ENCODE measurements at regions not wholly inside any gene's neighbourhood (a gene's known extent, or its start where the extent isn't known, plus 50 kb on each side); places are given as distances from the start of the nearest gene placed in this dataset.

DNA sequence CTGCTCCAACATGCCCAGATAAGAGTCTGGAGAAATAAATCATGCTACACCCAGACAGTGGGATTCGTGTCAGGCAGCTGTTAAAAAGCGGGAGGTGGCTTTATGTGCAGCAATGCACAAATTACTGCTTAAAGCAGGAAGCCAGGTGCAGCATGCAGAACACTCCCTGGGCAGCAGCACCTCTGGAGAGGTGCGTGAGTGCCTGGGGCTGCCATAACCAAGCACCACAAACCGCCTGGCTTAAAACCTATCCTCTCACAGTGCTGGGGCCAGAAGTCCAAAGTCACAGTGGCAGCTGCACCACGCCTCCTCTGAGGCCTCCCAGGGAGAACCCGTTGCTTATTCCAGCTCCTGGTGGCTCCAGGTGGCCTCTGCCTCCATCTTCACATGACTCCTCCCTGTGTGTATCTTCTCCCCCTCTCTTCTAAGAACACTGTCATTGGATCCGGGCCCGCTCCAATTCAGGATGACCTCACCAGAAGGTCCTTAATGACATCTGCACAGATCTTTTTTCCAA lies 115.6 kb downstream of the SIK1 start:
- Mint-ChIP-seq H3K9me3 (no peaks in the 10 kb centered on the region), H3K27ac (no peak overlapping the region), H3K4me3 (no peak overlapping the region), H3K4me1 (ENCODE audit: low read depth) (no peaks in the 10 kb centered on the region), H3K27me3 (ENCODE audit: low read depth) (peaks cover 3% of the 10 kb centered on the region), H3K36me3 (ENCODE audit: low read depth) (no peaks in the 10 kb centered on the region)
- no peak for DNase-seq (ENCODE audit: low spot score)

GRCh38 chr21:43308815-43309283 lies 118.1 kb downstream of the SIK1 start:
- H3K36me3 Mint-ChIP-seq (ENCODE audit: low read depth): no peaks in the 10 kb centered on the region
- H3K9me3 Mint-ChIP-seq: no peaks in the 10 kb centered on the region
- H3K27me3 Mint-ChIP-seq (ENCODE audit: low read depth): no peaks in the 10 kb centered on the region
- no peak for DNase-seq (ENCODE audit: low spot score)
- no peak overlapping the region for H3K4me3 Mint-ChIP-seq
- no peak overlapping the region for H3K27ac Mint-ChIP-seq
- no peaks in the 10 kb centered on the region for H3K4me1 Mint-ChIP-seq (ENCODE audit: low read depth)

DNA sequence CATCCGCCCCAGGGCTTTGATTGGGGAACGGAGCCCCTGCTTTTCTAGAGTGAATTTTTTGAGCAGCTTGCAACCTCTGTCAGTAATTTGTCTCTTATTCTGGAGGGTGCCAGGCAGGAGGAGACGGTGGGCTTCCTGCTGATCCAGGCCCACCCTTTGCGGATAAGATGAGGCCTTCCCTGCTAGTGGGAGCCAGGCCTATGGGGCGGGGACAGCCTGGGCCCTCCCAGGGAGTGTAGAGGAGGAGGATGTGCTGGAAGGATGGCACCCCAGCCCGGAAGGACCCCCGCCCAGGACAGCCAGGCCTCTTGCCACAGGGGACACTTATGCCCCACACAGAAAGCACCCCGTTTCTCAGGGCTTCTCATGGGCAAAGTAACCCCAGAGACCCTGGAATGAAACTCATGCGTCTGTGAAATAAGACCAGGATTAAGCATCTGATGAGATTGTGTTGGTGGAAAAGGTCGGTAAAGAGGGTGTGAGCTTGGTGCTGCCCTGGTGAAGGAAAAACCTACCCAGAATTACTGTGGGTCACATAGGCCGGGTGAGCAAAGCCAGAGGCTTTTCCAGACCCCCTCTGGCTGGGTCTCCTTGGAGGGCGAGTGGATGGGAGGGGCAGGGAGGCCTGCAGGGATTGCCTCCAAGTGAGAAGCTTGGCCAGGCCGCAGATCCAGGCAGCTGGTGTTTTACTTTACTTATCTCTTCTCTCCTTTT lies 118.7 kb downstream of the SIK1 start:
- H3K4me3 Mint-ChIP-seq: no peak overlapping the region
- H3K4me1 Mint-ChIP-seq (ENCODE audit: low read depth): no peaks in the 10 kb centered on the region
- H3K27me3 Mint-ChIP-seq (ENCODE audit: low read depth): no peaks in the 10 kb centered on the region
- no peaks in the 10 kb centered on the region for H3K36me3 Mint-ChIP-seq (ENCODE audit: low read depth)
- no peaks in the 10 kb centered on the region for H3K9me3 Mint-ChIP-seq
- H3K27ac Mint-ChIP-seq: no peak overlapping the region
- no peak for DNase-seq (ENCODE audit: low spot score)

GRCh38 chr21:43307677-43308070 lies 119.3 kb downstream of the SIK1 start:
- no peaks in the 10 kb centered on the region for H3K27me3 Mint-ChIP-seq (ENCODE audit: low read depth)
- DNase-seq (ENCODE audit: low spot score): no peak
- H3K9me3 Mint-ChIP-seq: no peaks in the 10 kb centered on the region
- no peaks in the 10 kb centered on the region for H3K36me3 Mint-ChIP-seq (ENCODE audit: low read depth)
- H3K27ac Mint-ChIP-seq: no peak overlapping the region
- H3K4me1 Mint-ChIP-seq (ENCODE audit: low read depth): no peaks in the 10 kb centered on the region
- H3K4me3 Mint-ChIP-seq: no peak overlapping the region

DNA sequence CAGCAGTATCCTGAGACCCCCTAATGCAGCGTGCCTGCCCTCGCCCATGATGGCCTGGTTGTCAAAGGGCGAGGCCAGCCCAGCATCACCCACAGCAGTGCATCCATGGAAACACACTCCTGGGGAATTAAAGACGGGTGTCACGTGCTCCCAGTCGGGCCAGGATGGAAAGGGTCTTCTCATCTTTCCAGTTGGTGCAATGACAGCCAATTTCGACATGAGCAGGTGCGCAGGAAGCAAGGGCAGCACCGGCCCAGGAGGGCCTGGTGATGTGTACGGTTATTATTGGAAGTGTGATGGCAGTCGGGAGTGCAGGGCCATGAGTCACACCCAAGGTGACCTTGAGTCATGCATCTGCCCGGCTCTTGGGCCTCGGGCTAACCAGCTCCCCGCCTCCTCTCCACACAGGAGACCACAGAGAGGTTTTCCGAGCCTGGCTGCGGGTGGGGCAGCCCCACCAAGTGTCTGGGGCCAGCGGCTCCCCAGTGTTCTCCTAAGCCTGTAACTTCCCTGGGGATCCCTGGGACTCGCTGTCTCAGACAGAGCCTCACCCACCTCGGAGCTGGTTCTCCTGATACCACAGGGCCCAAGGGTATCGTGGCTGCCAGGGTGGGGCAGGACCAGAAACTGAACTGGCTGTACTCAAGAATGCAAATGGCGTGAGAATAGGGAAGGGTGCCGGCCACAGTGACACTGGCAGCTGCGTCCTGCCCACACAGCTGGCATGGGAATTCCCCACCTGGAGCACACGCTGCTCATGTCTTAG lies 119.8 kb downstream of the SIK1 start:
- no peaks in the 10 kb centered on the region for H3K36me3 Mint-ChIP-seq (ENCODE audit: low read depth)
- no peaks in the 10 kb centered on the region for H3K4me1 Mint-ChIP-seq (ENCODE audit: low read depth)
- DNase-seq (ENCODE audit: low spot score): no peak
- no peak overlapping the region for H3K4me3 Mint-ChIP-seq
- H3K27ac Mint-ChIP-seq: no peak overlapping the region
- no peaks in the 10 kb centered on the region for H3K27me3 Mint-ChIP-seq (ENCODE audit: low read depth)
- H3K9me3 Mint-ChIP-seq: no peaks in the 10 kb centered on the region

- H3K9me3 Mint-ChIP-seq: no peaks in the 10 kb centered on the region
Measured at GRCh38 chr21:43306391-43306790, 120.5 kb downstream of the SIK1 start.

DNA sequence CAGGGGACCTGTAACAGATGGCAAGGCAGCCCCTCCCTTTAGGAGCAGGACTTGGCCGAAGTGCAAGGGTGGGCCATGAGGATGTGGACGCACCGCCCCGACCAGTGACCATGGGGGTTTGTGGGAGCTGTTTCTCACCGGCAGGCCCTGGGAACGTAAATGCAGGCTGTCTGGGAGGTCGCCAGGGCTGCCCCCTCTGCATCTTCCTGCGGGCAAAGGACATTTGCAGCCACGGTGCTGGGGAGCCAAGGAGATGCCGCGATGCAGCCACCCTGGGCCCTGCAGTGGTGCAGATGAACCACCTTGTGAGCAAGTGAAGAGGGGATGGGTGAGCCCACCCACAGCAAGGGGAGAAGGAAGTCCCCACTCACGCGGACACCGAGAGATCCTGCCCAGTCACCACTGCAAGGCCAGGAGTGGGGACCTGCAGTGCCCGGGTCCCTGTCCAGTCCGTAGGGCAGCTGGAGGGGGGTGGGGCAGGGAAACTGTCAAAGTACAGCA lies 121.1 kb downstream of the SIK1 start:
- Mint-ChIP-seq H3K27me3 (ENCODE audit: low read depth) (no peaks in the 10 kb centered on the region), H3K4me3 (no peak overlapping the region), H3K27ac (no peak overlapping the region), H3K9me3 (no peaks in the 10 kb centered on the region), H3K36me3 (ENCODE audit: low read depth) (no peaks in the 10 kb centered on the region), H3K4me1 (ENCODE audit: low read depth) (no peaks in the 10 kb centered on the region)
- DNase-seq (ENCODE audit: low spot score): no peak

More at GRCh38 chr21:43306391-43306790, 120.5 kb downstream of the SIK1 start:
- DNase-seq (ENCODE audit: low spot score): no peak
- H3K4me3 Mint-ChIP-seq: no peak overlapping the region
- H3K36me3 Mint-ChIP-seq (ENCODE audit: low read depth): no peaks in the 10 kb centered on the region
- no peaks in the 10 kb centered on the region for H3K4me1 Mint-ChIP-seq (ENCODE audit: low read depth)
- H3K27me3 Mint-ChIP-seq (ENCODE audit: low read depth): no peaks in the 10 kb centered on the region
- H3K27ac Mint-ChIP-seq: no peak overlapping the region

DNA sequence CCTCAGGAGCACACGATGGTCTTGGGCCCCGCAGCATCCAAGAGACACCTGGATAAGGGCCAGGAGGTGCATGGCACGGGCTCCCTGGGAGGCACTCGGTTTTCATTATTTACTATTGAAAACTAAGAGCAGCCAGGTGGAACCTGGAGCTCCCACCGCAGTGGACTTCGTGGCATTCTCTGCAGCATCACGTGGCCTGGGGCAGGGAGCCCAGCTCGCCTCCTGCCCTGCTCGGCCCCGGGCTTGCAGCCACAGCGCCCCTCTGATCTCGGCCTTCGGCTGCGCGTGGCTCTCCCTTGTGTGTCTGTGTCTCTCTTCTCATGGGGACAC lies 121.6 kb downstream of the SIK1 start:
- Mint-ChIP-seq H3K27ac (no peak overlapping the region), H3K4me3 (no peak overlapping the region), H3K4me1 (ENCODE audit: low read depth) (no peaks in the 10 kb centered on the region), H3K9me3 (no peaks in the 10 kb centered on the region), H3K36me3 (ENCODE audit: low read depth) (no peaks in the 10 kb centered on the region), H3K27me3 (ENCODE audit: low read depth) (no peaks in the 10 kb centered on the region)
- DNase-seq (ENCODE audit: low spot score): no peak

GRCh38 chr21:43304621-43305335 lies 122.2 kb downstream of the SIK1 start:
- H3K4me1 Mint-ChIP-seq (ENCODE audit: low read depth): no peaks in the 10 kb centered on the region
- no peak overlapping the region for H3K27ac Mint-ChIP-seq
- DNase-seq (ENCODE audit: low spot score): no peak
- no peaks in the 10 kb centered on the region for H3K27me3 Mint-ChIP-seq (ENCODE audit: low read depth)
- no peak overlapping the region for H3K4me3 Mint-ChIP-seq
- H3K36me3 Mint-ChIP-seq (ENCODE audit: low read depth): no peaks in the 10 kb centered on the region
- no peaks in the 10 kb centered on the region for H3K9me3 Mint-ChIP-seq

- Mint-ChIP-seq H3K36me3 (ENCODE audit: low read depth) (no peaks in the 10 kb centered on the region), H3K4me1 (ENCODE audit: low read depth) (no peaks in the 10 kb centered on the region), H3K9me3 (no peaks in the 10 kb centered on the region), H3K4me3 (no peak overlapping the region), H3K27me3 (ENCODE audit: low read depth) (no peaks in the 10 kb centered on the region), H3K27ac (no peak overlapping the region)
- no peak for DNase-seq (ENCODE audit: low spot score)
Measured at GRCh38 chr21:43304206-43304605, 122.7 kb downstream of the SIK1 start.

DNA sequence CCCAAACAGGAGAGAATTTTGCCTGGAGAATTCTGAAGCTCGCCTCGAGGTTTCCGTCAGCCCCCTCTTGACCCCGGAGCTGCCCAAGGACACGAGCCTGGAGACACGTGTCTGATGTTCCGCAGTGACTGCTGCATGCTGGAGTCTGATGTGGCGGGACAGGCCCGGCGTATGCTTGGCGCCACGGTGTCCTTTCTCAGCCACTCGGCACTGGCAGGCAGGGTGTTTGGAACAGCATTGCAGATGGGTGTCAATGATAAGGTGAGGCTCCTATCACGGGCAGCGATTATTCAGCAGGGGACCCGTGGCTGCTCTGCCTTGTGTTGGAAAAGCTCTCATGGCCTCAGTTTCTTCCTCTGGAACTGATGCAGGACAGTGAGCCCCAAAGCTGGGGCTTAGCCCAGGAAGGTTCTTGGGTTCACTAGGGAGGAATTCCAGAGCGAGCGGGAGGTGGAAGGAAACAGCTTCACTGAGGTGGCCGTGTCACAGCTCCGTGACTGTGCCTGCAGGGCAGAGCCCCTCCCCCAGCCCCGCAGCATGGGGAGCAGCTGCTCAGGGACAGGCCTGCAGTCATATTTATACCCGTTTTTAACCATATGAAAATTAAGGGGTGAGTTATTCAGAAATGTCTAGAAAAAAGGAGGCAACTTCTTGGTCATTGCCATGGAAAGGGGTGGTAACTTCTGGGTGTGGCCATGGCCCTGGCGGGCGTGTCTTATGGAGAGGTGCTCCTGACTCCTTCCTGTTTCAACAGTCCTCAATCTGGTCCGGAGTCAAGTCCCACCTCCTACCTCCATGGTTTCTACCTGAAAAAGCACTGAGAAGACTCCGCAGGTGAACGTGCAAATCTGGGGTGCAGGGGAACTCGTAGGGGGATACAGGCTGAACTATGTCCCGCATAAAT lies 123.4 kb downstream of the SIK1 start:
- Mint-ChIP-seq H3K36me3 (ENCODE audit: low read depth) (no peaks in the 10 kb centered on the region), H3K9me3 (no peaks in the 10 kb centered on the region), H3K4me1 (ENCODE audit: low read depth) (no peaks in the 10 kb centered on the region), H3K4me3 (no peak overlapping the region), H3K27me3 (ENCODE audit: low read depth) (no peaks in the 10 kb centered on the region), H3K27ac (no peak overlapping the region)
- no peak for DNase-seq (ENCODE audit: low spot score)

- no peak for DNase-seq (ENCODE audit: low spot score)
- H3K27ac Mint-ChIP-seq: no peak overlapping the region
- no peak overlapping the region for H3K4me3 Mint-ChIP-seq
- H3K9me3 Mint-ChIP-seq: no peaks in the 10 kb centered on the region
- H3K36me3 Mint-ChIP-seq (ENCODE audit: low read depth): no peaks in the 10 kb centered on the region
- no peaks in the 10 kb centered on the region for H3K4me1 Mint-ChIP-seq (ENCODE audit: low read depth)
- no peaks in the 10 kb centered on the region for H3K27me3 Mint-ChIP-seq (ENCODE audit: low read depth)
Measured at GRCh38 chr21:43302769-43303168, 124.2 kb downstream of the SIK1 start.

- Mint-ChIP-seq H3K27me3 (ENCODE audit: low read depth) (no peaks in the 10 kb centered on the region), H3K4me3 (no peak overlapping the region), H3K36me3 (ENCODE audit: low read depth) (no peaks in the 10 kb centered on the region), H3K4me1 (ENCODE audit: low read depth) (no peaks in the 10 kb centered on the region), H3K27ac (no peak overlapping the region), H3K9me3 (no peaks in the 10 kb centered on the region)
- DNase-seq (ENCODE audit: low spot score): no peak
Measured at GRCh38 chr21:43302062-43302700, 124.8 kb downstream of the SIK1 start.
